ENCODE measurements at regions not wholly inside any gene's neighbourhood (a gene's known extent, or its start where the extent isn't known, plus 50 kb on each side); places are given as distances from the start of the nearest gene placed in this dataset.

- no peak for TF ChIP-seq ZFX (IDR thresholded peaks at IDR 0.05; ENCODE audit: borderline replicate concordance)
- no peak for TF ChIP-seq CTCF (IDR thresholded peaks at IDR 0.05)
- H3K27ac ChIP-seq = no peak overlapping the region
These were observed 162.3 kb downstream of the SPRY1 start for GRCh38 chr4:123558865-123559264.

- no peak for TF ChIP-seq ZFX (IDR thresholded peaks at IDR 0.05; ENCODE audit: borderline replicate concordance)
- TF ChIP-seq CTCF (IDR thresholded peaks at IDR 0.05) = no peak
- H3K27ac ChIP-seq = no peak overlapping the region
These were observed 163.6 kb downstream of the SPRY1 start for GRCh38 chr4:123559955-123560871.

- no peak overlapping the region for H3K27ac ChIP-seq
- TF ChIP-seq CTCF (IDR thresholded peaks at IDR 0.05) (no peak), ZFX (IDR thresholded peaks at IDR 0.05; ENCODE audit: borderline replicate concordance) (no peak)
These were observed 164.9 kb downstream of the SPRY1 start for GRCh38 chr4:123561525-123561924.

- no peak for TF ChIP-seq ZFX (IDR thresholded peaks at IDR 0.05; ENCODE audit: borderline replicate concordance)
- no peak for TF ChIP-seq CTCF (IDR thresholded peaks at IDR 0.05)
- H3K27ac ChIP-seq = no peak overlapping the region
These were observed 166.6 kb downstream of the SPRY1 start for GRCh38 chr4:123562994-123563750.

GRCh38 chr4:123564758-123565346 is 168.3 kb downstream of the SPRY1 start:
- no peak overlapping the region for H3K27ac ChIP-seq
- TF ChIP-seq ZFX (IDR thresholded peaks at IDR 0.05; ENCODE audit: borderline replicate concordance) (no peak), CTCF (IDR thresholded peaks at IDR 0.05) (peak; percentile 93)

GRCh38 chr4:123568936-123569335 is 172.3 kb downstream of the SPRY1 start:
- TF ChIP-seq ZFX (IDR thresholded peaks at IDR 0.05; ENCODE audit: borderline replicate concordance) (no peak), CTCF (IDR thresholded peaks at IDR 0.05) (no peak)
- no peak overlapping the region for H3K27ac ChIP-seq

All from 22Rv1 (cell line).